C1 segment of cervical spinal cord (tissue), 14 donors: ENCODE measurements at regions not wholly inside any gene's neighbourhood (a gene's known extent, or its start where the extent isn't known, plus 50 kb on each side); places are given as distances from the start of the nearest gene placed in this dataset.
"Not testable (repeated sequence)": the region's sequence is repeated elsewhere in the genome, so short reads cannot be mapped to it uniquely, and the experiment has no call there.

Experiments used
- DNase-seq, 14 donors: peaks; one replicate each; lab custom pipeline; 2025; lab: John Stamatoyannopoulos, UW

DNA sequence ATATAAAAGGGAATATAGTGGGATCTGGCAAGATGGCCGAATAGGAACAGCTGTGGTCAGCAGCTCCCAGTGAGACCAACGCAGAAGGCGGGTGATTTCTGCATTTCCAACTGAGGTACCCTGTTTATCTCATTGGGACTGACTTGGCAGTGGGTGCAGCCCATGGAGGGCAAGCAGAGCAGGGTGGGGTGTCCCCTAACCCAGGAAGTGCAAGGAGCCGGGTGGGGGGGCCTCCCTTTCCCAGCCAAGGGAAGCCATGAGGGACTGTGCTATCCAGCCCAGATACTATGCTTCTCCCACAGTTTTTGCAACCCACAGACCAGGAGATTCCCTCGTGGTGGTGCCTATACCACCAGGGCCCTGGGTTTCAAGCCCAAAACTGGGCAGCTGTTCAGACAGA is 342.4 kb downstream of the RPS29 start:
- not testable (repeated sequence) for DNase-seq

GRCh38 chr14:49240383-49240782 is 345.8 kb downstream of the RPS29 start:
- no peak for DNase-seq

- no peak for DNase-seq
Observed at GRCh38 chr14:49228552-49228951, 357.6 kb downstream of the RPS29 start.

- no peak for DNase-seq
Observed at GRCh38 chr14:49221316-49221715, 364.9 kb downstream of the RPS29 start.

DNA sequence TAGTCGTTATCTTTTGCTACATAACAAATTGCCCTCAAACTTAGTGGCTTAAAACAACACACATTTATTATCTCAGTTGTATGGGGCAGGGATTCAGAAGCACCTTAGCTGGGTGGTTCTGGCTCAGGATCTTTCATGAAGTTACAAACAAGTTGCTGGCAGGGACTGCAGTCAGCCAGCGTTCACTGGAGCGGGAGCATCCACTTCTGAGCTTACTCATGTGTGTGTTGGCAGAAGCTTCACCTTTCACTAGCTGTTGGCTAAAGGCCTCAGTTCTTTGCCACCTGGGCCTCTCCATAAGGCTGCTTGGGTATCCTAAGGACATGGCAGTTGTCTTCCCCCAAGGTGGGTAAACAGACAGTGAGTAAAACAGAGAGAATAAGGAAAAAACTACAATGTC is 365.7 kb downstream of the RPS29 start:
- DNase-seq = no peak

GRCh38 chr14:49218436-49219092 is 367.6 kb downstream of the RPS29 start:
- no peak for DNase-seq

DNA sequence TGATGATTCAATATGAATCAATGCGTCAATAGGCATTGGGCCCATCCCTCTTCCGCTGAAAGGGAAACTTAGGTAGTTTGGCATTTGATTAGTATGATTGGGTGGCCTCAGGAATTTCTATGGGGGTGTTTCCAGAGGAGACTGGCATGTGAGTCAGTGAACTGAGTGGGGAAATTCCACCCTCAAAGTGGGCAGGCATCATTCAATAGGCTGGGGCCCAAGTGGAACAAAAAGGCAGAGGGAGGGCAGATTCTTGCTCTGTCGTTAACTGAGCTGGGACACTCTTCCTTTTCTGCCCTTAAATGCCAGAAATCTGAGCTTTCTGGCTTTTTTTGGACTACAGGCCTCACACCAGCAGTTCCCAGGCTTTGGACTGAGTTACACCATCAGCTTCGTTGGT is 373.5 kb downstream of the RPS29 start:
- no peak for DNase-seq

- no peak for DNase-seq
Observed at GRCh38 chr14:49209416-49209815, 376.8 kb downstream of the RPS29 start.

DNA sequence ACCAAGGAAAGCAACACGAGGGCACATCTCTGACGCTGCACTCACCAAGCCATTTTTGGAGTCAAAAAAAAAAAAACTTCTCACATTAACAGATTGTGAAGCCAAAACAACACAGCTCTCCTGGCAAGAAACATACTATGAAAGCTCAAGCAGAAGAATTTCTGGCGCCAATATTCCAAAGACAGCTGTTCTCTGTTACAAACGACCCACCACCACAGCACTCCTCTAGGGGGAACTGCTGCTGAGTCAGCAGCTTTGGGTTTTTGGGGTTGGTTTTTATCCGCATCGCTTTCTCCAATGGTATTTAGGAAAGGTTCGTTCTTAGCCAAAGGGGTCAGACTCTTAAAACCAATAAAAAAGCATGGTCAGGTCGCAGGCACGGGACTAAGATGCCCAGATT is 379.4 kb downstream of the RPS29 start:
- DNase-seq = no peak

GRCh38 chr14:49203676-49204075 is 382.5 kb downstream of the RPS29 start:
- DNase-seq = no peak

DNA sequence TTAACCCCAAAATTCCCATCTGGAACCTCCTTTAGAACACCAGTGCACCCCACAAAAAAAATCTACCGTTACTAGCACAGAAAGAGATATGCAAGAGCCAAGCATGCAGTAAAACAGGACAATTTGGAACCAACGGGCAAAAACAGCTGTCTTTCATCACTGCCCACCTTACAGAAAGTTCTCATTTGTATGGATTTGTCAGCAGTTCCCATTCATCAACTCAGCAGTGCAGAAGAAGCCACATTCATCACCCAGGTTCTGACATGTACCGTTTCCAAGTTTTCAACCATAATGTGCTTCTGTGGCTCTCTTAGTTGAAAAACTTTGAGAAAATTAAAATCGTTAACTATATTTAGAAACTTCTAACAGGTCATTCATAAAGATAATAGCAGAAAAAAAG is 387.0 kb downstream of the RPS29 start:
- DNase-seq = no peak

DNA sequence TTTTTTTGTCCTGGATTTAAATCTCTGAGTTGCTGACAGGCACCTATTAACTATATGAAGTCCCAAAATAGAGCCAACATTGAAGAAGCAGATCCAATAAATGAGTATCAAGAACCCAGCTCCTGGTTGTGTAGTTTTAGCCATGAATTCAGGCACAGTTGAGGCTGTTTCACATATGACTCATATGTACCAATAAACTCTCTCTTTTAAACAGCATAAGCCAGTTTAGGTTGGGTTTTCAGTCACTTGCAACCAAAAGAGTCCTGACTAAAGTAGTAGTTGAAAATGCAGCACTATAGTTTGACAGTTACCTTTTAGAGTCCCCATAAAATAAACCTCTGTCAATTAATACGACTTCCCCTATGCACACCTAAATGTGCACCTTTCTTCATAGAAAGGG is 389.9 kb downstream of the RPS29 start:
- DNase-seq = no peak

DNA sequence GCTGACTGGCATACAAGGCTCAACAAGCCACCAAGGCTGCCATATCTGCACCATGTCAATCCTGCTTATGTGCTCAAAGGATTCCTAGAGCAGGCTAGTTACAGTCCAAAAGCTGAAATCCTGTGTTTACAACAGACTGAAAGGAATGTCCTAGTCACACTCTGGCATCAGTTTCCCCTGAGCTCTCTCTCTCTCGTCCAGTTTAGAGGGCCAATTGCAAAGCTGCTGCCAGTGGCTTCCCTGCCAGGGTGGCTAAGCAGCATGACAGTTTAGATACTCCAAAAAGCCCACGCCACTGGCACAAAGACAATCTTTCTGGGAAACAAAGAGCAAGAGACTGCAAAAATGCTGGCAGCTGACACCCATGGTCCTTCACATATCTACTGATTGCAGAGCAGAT is 392.1 kb downstream of the RPS29 start:
- DNase-seq = peak in 3 of 14 donors; percentile 1 to 21 (median 9)

DNA sequence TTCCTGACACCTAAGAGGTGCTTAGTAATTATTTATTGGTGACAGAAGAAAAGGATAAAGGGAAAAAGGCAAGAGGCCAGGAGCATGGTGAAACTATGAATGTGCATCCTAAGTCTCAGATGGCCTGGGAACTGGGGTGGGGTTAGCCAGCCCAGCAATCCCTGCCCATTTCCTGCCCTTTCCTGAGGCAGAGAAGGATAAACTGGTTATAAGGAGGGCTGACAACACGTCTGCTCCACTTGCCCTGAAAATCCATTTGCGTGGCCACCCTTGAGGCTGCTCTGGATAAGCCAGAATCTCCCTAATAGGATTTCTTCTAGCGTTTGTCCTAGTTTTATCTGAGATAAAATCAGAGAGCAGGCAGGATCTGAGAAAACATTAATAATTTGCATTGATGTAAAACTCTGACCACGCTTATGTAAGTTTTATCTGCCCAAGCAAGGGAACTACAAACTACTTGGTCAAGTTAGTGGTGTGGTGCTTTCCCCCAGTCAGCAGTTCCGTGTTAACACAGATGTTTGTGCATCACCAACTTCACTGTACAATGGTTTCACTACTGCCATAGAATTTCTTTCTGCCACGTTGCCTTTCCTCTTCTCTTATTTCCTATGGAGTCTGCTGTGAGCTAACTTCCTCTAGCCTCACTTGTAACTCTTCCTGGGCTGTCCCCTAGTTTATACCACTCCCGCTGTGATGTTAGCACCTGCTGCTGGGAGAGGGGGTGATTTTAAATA is 392.7 kb downstream of the RPS29 start:
- DNase-seq = no peak

- no peak for DNase-seq
Observed at GRCh38 chr14:49191380-49191779, 394.8 kb downstream of the RPS29 start.

DNA sequence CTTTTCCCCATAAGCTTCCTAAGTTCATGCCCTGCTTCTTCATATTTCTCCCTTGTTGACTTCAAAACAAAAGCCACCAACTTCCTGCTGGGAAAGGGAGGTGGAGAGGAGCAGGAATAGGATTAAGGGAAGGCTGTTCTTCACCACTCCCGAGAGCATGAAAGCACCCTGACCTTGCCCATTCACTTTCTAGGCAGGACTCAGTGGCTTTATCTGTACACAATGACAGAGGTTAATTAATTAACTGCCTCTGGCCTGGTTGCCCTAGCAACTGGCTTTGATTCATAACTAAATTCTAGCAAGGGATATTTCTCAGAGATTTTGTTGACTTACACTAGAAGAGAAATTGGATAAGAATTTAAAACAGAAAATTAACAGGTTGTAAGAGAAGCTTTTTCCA is 396.8 kb downstream of the RPS29 start:
- DNase-seq = no peak

- no peak for DNase-seq
Observed at GRCh38 chr14:49187799-49188198, 398.4 kb downstream of the RPS29 start.

DNA sequence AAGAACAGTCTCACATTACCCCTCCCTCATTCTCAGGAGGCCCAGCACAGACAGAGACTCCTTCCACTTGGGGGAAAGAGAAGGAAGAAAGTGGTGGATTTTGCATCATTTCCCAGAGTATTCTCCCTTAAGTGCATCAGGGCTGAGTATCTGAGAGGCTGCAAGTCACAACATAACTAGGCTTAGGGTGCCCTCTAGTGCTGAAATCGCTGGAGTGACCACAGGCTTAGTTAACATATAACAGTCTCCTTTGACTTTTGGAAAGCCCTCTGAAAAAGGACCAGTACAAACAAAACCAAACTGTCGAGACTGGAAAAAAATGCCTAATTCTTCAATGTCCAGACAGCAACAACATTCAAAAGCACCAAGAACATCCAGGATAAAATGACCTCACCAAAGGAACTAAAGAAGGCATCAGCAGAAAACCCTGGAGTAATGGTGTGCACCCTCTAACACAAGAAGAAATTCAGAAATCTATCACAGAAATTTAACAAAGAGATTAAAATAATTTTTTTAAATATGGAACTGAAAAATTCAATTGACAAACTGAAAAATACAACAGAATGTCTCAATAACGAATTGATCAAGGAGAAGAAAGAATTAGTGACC is 412.3 kb downstream of the RPS29 start:
- DNase-seq = peak in 1 of 14 donors; percentile 10

GRCh38 chr14:49164074-49164473 is 422.1 kb downstream of the RPS29 start:
- DNase-seq = no peak

DNA sequence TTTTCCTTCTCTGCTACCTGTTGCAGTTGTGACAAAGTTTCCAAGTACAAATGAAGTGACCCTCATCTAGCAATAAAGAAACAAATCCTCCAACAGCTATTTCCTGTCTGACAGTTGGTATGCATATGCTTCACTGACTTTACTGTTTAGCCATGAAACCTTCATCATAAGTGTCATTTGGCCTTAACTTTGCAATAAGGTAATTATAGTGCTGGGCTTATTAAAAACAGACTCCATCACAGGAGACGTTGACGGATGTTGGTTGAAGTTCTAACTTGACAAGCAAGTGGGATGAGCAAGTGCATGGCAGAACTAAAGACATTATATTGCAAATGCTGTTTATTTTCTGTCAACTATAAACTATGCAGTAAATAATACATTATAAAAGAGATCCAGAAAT is 425.2 kb downstream of the RPS29 start:
- DNase-seq = no peak

DNA sequence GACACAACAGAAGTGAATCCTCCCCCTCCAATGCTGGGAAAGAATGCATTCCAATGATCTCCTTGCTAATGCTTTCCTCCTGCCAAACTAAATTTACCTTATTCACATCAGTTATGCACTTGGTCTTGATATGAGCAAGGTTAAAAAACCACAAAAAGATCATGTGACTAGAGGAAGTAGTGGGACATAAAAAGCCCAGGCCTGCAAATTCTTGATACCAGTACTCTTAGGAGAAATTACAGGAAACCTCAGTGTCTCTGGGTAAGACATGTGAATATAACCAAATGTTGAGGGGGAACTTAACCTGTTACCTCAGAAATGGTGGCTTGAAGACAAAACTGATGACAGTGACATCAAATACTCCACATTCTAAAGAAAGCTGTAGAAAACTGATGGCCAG is 427.1 kb downstream of the RPS29 start:
- no peak for DNase-seq

DNA sequence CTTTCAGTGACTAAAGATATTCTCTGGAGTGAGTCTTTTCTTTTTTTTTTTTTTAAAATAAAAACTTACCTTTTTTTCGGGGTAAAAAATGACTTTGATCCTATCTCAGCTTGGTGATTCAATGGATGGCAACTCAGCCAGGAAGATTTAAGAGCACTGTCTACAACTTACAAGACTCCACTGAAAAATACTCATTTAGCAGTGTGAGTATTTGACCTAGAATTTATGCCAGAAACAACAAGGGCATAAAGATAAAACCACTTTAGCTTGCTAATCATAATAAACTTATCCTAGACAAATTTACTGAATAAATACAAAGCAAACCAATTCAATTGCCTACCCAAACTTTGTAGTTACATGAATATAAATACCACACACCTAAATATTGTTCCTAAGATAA is 446.6 kb downstream of the RPS29 start:
- no peak for DNase-seq

- DNase-seq = no peak
Observed at GRCh38 chr14:49134940-49135339, 451.2 kb downstream of the RPS29 start.
